NB4 (cell line): ENCODE measurements at regions not wholly inside any gene's neighbourhood (a gene's known extent, or its start where the extent isn't known, plus 50 kb on each side); places are given as distances from the start of the nearest gene placed in this dataset.

Source experiments
- CTCF ChIP-seq: IDR thresholded peaks from one replicate; pipeline ENCODE4 v1.5.1; 2012; ENCODE audit warnings: low read depth, low read length
- MAX ChIP-seq: IDR thresholded peaks from 2 replicates; pipeline ENCODE4 v1.6.1; 2011; ENCODE audit warnings: low read depth, low read length
- MYC ChIP-seq: IDR thresholded peaks from 2 replicates; pipeline ENCODE4 v1.6.1; 2011; ENCODE audit warnings: low read depth, low read length
- POLR2A ChIP-seq: IDR thresholded peaks from 2 replicates; pipeline ENCODE4 v1.6.1; 2011; ENCODE audit warnings: mild to moderate bottlenecking; ENCODE audit not compliant: insufficient read length; ENCODE audit errors: extremely low read depth

- no peak for TF ChIP-seq CTCF
- no peak for TF ChIP-seq POLR2A
- TF ChIP-seq MYC: no peak
- TF ChIP-seq MAX: no peak
Observed at GRCh38 chr2:129135017-129135416, 816.3 kb upstream of the HS6ST1 start.
